Fibroblast of skin of scalp (primary cell): ENCODE measurements at regions not wholly inside any gene's neighbourhood (a gene's known extent, or its start where the extent isn't known, plus 50 kb on each side); places are given as distances from the start of the nearest gene placed in this dataset.

Experiments used
- DNase-seq: peaks from one replicate; pipeline ENCODE4 v3.0.0-alpha.2; 2013

DNA sequence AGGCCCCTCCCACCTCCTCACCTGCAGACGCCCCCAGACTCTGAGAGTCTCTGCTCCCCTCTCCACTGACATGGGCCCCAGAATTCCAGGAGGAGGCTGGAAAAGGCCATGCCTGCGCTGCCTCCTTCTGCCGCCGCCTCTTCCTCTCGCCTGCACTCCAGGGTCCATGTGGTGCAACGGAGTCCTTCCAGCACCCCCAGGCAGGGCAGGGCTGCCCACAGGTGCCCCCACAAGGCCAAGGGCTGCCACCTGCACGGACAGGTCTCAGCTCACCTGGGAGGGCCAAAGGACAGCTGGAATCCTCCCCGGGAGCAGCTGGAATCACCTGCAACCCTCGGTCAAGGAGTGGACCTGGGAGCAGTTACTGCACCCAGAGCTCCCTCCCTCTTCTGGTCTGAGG is 194.9 kb downstream of the RBFOX3 start:
- no peak for DNase-seq

DNA sequence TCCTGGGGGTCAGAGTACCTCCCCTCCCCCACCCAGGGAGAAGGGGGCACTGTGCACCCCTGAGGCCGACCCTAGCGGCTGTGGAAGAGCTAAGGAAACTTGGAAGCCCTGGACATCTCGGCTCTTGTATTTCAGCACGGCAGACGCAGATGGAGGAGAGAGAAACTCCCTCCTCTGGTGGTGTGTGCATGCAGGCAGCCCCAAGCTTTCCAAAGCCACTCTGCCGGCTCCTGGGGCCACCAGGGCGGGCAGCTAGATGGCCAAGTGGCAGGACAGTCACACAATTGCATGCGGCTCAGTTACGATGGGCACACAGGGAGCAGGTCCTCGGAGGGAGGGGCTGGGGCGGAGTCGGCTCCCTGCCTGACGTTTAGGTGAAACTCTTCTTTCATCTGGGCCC is 195.5 kb downstream of the RBFOX3 start:
- DNase-seq: no peak

GRCh38 chr17:79414793-79415211 is 196.0 kb downstream of the RBFOX3 start:
- DNase-seq: no peak

GRCh38 chr17:79414063-79414792 is 196.6 kb downstream of the RBFOX3 start:
- no peak for DNase-seq

DNA sequence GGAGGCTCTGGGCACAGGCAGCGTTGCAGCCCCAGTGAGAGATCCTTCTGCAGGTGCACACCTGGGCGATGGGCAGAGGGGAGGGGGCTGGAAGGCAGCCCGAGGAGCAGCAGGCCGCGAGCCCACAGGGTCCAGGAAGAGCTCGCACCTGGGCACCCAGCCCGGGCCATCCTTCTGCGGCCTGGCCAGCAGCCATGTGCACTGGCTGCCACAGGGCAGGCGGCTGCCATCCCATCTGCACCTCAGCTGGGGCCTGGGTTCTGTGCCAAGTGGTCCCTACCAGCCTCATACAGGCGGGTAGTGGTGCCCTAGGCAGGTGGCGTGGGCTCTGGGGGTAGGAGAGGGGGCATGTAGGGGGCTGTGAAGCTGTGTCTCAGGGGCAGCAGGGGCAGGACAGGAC is 197.2 kb downstream of the RBFOX3 start:
- no peak for DNase-seq

- DNase-seq: no peak
Measured at GRCh38 chr17:79412886-79413390, 197.9 kb downstream of the RBFOX3 start.

GRCh38 chr17:79412110-79412509 is 198.7 kb downstream of the RBFOX3 start:
- no peak for DNase-seq

DNA sequence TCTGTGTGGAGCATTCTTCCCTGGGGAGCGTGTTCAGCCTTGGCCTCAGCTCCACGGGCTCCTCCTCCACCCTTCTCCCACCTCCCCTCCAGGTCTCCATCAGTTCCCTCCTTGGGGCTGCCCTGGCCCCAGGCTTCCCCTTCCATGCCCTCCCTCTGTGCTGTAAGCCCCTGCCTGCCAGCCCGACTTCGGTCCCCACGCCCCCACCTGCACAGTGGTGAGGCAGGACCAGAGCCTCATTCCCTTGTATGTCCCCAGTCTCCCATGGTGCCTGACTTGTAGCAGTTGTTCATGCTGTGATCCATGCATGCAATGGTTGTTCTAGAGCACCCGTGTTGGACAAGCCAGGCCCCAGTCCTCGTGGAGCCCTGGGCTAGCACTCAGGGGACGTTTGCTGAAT is 199.4 kb downstream of the RBFOX3 start:
- DNase-seq: no peak

GRCh38 chr17:79410681-79411080 is 200.2 kb downstream of the RBFOX3 start:
- no peak for DNase-seq

DNA sequence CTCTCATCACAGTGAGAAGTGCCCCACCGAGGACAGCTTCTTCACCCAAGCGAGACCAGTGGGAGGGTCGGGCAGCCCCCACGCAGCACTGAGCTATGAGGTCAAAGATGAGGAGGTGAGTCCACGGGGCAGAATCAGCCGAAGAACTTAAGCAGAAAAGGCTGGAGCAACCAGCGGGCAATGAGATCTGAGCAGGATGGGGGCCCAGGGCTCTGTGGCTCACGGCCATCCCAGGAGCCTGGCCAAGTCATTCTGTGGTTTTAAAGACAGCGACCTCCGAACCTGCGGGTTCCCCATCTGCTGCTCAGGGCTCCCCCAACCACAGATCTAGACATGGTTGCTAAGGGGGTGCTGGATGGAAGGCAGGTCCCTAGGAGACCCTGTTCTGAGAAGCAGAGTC is 202.6 kb downstream of the RBFOX3 start:
- DNase-seq: no peak

GRCh38 chr17:79407385-79407784 is 203.5 kb downstream of the RBFOX3 start:
- no peak for DNase-seq

GRCh38 chr17:79406316-79406715 is 204.5 kb downstream of the RBFOX3 start:
- no peak for DNase-seq

DNA sequence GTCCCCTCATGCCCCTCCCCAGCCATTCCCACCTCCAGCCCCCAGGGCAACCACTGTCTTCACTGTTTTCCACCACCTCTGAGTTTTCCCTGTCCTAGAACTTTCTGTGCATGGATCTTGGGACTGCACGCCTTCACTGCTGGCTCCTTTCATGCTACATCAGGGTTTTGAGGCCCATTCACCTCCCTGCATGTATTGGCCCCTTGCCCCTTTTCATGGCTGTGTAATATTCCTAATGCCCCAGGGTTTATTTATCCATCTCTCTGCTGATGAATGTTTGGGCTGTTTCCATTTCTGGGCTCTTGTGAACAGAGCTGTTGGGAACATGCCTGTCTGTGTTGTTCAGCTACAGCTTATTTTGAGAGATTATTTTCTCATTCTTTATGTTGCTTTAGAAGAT is 205.0 kb downstream of the RBFOX3 start:
- DNase-seq: no peak

- DNase-seq: no peak
Measured at GRCh38 chr17:79404136-79404911, 206.5 kb downstream of the RBFOX3 start.

- no peak for DNase-seq
Measured at GRCh38 chr17:79401704-79402674, 208.9 kb downstream of the RBFOX3 start.

- DNase-seq: peak; percentile 49
Measured at GRCh38 chr17:79400989-79401703, 209.7 kb downstream of the RBFOX3 start.

DNA sequence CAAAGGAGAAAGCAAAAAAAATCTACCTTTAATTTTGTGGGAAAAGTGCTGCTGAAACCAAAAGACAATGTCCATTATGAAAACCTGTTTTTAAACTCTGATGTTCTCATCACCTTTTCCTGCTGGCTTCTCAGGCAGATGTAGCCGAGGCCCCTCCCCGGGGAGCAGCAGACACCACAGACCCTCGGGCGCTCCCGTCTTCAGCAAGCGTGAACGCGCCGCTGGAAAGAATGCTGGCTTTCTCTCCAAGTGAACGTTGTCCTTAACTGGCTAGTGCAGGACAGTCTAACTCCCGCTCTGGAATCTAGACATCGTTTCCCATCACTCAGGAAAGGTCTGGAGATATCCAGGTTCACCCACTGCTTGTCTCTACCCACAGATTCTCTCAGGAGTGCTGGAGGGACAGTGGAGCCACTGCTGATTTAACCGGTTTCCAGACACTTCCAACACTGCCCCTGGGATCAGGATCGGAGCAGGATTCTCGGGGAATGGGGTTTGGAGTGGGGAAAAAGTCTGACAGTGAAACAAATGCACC is 211.2 kb downstream of the RBFOX3 start:
- no peak for DNase-seq

- DNase-seq: no peak
Measured at GRCh38 chr17:79398441-79398840, 212.4 kb downstream of the RBFOX3 start.

DNA sequence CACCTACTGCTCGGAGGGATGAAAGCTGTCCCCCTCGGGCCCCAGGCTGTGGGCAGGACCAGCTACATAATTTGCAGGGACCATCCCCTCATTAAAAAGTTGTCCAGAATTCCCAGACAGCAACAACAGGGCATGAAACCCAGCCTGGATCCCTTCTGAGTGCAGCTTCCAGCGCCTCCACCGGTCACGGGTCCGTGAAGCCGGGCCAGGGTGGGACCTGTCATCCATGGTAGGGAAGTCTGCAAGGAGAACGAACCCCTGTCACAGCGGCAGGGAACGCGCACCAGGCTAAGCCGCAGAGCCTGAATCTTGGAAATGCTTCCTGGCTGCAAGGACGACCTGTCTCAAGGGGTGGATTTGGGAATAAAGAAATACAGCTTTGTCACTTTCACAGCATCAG is 214.2 kb downstream of the RBFOX3 start:
- DNase-seq: no peak

DNA sequence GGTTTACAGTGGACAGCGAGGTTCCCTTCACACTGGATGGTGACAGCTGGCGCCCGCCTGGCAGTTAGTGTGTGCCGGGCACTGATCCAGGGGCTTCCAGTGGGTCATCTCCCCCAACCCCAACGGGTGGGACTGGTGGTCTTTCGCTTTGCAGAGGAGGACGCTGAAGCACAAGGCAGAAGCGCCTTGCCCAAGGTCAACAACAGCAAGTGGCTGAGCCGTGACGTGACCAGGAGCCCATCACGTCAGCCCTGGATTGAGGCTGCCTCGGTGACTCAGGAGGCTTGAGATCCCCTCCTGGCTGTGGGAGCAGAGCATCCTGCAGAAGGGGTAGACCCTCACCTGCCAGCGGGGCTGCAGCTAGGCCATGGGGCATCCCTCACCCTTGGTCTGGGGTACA is 215.3 kb downstream of the RBFOX3 start:
- no peak for DNase-seq

GRCh38 chr17:79395066-79395465 is 215.8 kb downstream of the RBFOX3 start:
- no peak for DNase-seq
